NCI-H345 treated with DMSO at 0.1 percent for 48 hours (cell line): ENCODE measurements at regions not wholly inside any gene's neighbourhood (a gene's known extent, or its start where the extent isn't known, plus 50 kb on each side); places are given as distances from the start of the nearest gene placed in this dataset.
"Not testable (repeated sequence)": the region's sequence is repeated elsewhere in the genome, so short reads cannot be mapped to it uniquely, and the experiment has no call there.

Experiments
- DNase-seq: peaks from one replicate; lab custom pipeline; 2025; ENCODE audit not compliant: unreplicated experiment; lab: John Stamatoyannopoulos, UW

DNA sequence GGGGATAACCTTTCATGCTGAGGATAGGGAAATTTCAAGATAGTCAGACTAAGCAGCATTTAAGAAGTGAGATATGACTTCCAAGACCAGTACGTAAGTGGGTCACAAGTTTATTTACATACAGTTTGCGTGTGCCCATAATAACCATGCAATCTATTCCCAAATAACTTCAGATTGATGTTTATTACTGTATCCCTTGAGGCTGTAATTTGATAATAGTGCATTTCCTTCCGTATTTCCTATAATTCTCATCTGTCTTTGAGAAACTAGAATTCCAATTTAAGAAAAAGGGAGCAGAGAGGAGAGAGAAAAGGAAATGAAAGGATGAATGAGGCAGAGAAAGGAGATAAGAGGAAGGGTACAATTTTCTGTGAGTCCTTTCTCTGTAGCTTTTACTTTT lies 1073.1 kb downstream of the EPHA3 start:
- no peak for DNase-seq

DNA sequence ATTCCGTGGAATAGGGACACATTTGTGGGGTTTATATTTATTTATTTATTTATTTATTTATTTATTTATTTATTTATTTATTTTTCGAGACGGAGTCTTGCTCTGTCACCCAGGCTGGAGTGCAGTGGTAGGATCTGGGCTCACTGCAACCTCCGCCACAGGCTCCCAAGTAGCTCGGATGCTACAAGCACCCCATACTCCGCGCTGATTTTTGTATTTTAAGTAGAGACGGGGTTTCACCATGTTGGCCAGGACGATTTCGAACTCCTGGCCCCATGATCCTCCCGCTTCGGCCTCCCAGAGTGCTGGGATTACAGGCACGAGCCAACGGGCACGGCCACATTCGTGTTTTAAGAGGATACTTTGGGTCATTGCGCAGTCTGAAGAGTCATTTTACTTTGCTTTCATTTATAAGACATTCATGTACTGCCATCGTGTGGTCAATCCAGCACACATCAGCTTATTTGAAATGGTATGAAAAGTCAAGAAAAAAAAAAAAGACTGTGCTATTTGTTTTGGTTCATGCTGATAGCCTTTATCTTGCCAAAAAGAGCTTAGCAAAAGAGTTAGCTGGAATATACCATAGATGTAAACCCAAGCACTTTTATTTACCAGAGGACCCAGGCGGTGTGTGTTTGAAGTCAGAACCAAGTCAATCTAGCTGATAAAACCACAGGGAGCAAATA lies 1075.0 kb downstream of the EPHA3 start:
- not testable (repeated sequence) for DNase-seq

DNA sequence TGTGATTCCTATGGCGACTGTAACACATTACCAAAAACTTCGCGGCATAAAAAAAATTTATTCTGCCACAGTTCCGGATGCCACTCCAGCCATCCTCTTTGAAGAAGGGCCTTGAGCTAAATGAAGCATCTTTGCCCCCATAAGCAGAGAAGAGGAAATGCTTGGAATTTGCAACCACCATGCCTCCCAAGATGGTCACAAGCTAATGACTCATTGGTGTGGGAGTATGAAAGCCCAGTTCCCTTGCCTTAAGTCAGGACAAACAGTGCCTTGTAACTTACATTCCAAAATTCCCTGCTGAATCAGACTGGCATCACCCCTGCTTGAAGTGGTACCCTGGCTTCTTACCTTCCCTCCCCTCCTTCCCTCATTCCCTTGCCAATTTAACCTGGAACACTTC lies 1077.4 kb downstream of the EPHA3 start:
- DNase-seq = no peak

DNA sequence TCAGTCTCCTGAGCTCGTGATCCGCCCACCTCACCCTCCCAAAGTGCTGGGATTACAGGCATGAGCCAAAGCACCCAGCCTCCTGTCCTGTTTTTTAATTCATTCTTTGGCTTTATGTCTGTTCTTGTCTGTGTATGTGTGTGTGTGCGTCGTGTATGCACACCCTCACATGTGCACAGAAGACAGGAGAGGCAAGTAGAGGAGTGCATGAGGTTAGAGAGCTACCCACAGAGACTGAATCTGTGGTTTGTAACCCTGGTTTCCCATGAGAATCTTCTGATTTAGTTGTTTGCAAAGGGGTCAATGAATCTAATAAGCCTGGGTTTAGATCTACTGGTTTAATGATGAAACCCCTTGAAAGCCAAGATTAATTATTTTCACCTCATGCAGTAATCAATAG lies 1090.0 kb downstream of the EPHA3 start:
- DNase-seq = not testable (repeated sequence)

DNA sequence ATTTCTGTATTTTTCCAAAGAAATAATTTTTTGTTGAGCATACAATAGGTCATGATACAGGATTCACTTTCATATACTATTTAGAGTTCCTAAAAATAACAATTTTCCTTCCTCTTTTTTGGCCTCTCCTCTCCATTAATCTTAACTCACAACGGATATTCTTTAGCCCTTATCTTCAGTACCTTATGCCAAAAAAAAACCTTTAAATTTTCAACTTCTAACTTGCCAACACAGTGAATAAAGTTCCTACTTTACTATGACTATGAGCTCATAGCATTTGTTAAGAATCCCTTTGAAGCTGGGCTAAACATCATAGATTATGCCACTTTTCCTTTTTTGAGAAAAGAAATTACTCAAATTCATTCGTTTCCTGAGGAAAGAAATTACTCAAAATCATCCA lies 1095.5 kb downstream of the EPHA3 start:
- DNase-seq = not testable (repeated sequence)

DNA sequence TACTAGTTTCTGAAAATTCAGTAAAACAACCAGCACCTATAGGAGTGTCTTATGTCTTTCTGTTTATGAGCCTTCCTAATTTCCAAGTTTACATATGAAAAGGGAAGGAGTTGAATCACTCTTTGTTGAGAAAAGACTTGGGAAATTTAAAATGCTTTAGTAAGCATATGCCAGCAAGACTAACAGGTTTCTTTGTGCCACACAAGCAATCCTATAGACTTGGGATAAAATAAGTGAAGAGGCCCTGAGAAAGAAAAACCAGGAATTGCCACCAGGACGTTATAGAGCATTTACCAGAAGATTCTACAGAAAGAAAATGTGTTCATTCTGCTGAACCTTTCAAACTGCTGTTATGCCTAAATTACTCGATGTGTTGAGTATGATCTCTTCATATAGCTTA lies 1099.1 kb downstream of the EPHA3 start:
- not testable (repeated sequence) for DNase-seq

DNA sequence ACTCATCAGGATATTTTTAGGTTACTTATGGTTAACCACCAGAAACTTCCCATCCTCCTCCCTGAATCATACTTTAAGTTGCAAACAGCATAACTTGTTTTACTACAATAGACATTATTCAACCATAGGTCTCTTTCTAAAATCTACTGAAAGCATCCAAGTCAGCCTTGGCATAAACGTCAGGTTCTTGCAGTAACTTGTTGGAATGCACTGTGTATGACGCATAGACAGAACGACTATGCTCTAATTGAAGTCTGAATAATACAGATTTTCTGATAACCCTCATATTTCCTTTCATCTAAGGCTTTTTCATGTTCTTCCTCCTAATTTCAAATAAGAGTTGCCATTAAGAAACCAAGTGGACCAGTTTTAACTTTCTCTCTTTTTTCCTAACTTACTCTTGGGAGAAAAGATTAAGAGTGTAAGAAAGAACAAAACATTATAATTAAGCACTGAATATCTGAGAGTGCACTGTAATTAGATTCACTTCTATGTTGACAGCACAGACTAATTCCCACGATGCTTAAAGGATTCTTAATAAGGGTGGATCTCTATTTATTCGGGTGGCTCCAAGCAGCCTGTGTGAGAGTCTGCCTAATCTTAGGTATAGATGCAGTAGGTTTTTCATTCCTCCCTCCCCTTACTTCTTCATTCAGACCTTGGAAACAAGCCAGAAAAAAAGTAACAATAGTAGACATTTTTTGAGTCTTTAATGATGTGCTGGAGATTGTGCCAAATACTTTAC lies 1100.1 kb downstream of the EPHA3 start:
- not testable (repeated sequence) for DNase-seq

DNA sequence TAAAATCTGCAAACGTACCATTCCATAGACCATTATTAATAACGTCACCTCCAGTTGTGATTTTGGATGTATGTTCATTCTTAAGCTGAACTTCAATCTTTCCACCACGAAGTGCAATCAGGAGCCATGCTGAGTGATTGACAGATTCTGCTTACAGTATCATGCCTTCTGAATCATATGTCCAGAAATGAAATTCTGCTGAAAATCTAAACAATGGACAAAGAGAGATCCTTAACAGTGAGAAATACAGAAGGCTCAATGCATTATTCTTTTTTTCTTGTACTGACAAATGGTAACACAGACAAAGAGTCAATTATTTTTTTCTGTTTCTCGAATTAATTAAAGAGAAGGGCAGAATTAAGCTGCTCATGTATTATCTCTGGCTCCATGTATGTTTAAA lies 1114.5 kb downstream of the EPHA3 start:
- no peak for DNase-seq

DNA sequence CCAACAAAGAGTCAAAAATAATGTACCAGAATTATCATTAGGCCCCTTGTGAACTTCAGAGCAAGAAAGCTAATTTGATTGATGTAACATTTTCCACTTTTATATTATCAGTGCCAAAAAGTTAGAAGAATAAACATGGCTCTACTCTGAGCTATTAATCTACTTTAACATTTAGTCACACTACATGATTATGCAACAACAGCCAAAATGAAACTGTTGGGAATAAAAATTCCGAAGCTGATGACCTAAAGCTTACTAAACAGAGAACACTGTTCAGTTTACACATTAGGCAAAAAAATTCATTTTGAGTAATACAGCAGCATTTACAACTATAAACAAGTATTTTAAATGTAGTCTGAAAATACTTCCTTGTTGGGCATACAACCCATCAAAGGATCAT lies 1134.1 kb downstream of the EPHA3 start:
- no peak for DNase-seq

DNA sequence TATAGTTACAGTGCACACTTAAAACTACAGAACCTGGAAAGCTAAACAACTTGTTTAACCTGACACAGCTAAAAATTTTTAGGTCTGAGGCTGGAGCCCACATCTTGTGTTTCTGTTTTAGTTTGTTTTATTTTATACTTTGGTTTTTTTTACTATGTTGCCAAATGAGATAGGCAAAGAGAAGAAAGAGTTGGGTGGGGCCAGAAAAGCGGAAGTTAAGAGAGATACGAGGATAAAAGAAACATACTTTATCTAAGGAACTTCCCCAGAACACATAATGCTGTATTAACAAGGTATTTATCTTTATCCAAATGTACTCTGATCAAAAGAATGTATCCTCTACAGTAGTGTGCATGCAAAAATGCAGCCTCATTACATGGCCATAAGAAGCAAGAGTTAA lies 1145.7 kb downstream of the EPHA3 start:
- no peak for DNase-seq

DNA sequence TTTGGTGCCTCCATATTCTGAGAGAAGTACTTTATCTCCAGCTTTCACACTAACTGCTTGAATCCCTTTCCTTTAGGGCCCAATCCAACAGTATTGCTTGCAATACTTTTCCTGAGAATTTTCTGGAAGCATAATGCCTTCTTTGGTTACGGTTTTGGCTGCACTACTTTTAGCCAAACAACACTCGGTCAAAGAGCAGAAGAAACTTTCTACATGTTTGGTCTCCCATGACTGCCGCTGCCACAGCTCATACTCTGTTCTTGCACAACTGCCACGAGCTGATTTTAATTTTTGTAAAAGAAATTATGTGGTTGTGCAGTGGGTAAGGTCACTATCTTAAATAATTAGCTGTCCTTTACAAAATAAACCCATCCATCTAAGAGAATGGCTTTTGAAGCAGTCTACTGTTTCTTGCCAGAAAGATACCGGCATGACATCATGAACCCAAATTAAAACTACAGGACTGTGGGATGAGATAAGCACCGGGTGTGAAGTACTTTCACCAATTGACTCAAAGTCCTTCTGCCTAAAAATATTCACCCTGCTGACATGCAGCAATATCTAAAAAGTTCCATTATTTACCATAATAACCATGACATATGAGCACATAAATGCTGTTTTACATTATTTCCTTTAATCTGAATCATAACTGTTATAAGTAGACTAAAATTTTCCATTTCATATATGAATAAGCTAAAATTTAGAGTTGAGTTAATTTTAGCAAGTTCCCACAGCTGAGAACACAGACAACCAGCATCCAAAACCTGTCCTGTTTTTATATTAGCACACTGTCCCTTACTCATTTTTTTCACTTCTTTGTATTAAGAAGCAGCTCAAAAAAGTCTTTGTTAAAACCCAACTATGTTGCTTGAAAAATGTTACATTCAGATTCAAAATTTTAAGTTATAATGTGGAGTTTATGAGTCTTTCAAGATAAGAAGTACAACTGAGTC lies 1154.3 kb downstream of the EPHA3 start:
- DNase-seq = no peak
